HG03520 (cell line): ENCODE measurements at regions not wholly inside any gene's neighbourhood (a gene's known extent, or its start where the extent isn't known, plus 50 kb on each side); places are given as distances from the start of the nearest gene placed in this dataset.
"Not testable (repeated sequence)": the region's sequence is repeated elsewhere in the genome, so short reads cannot be mapped to it uniquely, and the experiment has no call there.

Experiments used
- ATAC-seq: cut with Tn5 transposase; IDR thresholded peaks from one replicate; pipeline ENCODE4 v1.9.1; 2021; ENCODE audit warnings: mild to moderate bottlenecking, moderate library complexity; ENCODE audit not compliant: unreplicated experiment

DNA sequence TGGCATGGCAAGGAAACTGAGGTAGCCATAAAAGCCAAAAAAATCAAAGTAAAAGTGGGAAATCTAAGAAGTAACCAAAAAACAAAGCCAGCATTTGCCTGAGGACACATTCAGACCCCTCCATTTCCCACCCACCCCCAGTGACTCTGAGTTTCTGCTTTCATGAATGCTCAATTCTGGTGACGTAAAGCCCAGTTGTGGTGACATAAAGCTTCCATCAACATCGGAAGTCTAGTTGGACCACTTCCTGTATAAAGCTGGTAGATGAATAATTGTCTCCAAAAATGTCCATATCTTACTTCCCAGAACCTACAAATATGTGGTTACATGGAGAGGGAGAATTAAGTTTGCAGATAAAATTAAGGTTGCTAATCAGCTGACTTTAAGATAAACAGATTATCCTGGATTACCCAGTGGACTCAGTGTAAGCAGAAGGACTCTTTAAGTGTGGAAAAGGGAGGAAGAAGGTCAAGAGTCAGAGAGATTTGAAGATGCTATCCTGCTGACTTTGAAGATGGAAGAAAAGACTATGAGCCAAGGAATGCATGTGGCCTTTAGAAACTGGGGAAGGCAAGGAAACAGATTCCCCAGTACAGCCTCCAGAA, 62.0 kb upstream of the ST3GAL6 start:
- ATAC-seq, result no peak

DNA sequence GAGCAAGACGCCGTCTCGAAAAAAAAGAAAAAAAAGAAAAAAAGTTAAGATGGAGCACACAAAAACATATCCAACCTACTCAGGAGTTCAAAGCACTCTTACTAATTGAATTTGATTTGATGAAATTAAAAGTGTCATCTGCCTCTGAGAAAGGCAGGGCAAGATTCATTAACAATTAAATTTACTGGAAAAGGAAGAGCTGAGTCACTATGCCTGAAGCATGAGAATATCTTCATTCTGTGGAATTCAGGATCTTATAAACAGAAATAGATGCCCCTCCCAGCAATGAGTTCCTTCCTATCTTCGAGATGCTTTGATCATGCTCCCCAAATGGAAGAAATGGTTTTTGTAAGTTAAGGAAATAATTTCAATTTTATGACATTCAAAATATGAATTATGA, 61.0 kb upstream of the ST3GAL6 start:
- no peak for ATAC-seq

DNA sequence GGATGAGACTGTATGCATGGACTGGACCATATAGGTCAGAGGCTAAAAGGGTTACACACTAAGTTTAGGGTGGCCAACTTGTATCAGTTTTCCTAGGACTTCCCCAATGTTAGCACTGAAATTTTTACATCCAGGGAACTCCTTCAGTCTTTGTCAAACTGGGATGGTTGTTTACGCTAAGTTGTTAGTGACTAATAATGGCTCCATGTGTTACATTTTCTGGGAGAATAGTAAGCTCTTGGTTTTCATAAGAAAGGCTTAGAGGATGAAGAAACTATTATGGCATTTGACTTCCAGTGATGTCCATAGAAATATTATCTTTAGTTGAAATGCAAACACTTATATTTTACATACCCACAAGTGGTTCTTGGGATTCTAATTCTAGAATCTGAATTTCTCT, 57.9 kb upstream of the ST3GAL6 start:
- no peak for ATAC-seq

DNA sequence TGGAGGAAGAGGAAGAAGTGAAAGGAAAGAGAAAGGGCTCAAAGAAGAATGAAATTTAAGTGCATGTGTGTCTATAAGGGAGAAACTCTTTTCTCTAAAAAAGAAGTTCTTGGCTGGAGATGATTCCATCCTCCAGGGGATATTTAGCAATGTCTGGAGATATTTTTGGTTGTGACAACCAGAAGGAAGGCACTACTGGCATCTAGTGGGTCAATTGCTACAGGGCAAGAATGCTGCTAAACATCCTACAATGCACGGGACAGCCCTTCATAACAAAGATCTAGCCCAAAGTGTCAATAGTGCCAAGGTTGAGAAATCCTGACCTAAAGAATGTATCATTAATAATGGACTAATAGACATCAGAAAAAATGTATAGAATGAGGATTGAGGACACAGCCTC, 57.4 kb upstream of the ST3GAL6 start:
- no peak for ATAC-seq

DNA sequence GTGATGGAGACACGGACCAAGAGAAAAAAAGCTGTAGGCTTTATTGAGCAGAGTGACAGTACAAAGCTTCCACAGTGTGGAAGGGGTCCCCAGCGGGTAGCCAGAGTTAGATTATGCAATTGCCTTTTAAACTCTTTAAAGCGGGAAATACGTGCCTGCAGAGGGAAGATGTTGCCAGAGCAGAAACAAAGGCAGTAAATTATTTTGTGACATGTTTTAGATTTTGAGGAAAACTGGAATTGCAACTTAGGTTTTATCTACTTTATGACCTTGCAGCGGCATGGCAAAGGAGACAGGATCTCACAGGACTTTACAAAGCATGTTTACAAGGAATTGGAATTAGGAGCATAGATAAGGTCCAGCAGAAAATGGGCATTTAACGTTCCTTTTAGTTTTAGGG, 54.5 kb upstream of the ST3GAL6 start:
- ATAC-seq, result not testable (repeated sequence)

DNA sequence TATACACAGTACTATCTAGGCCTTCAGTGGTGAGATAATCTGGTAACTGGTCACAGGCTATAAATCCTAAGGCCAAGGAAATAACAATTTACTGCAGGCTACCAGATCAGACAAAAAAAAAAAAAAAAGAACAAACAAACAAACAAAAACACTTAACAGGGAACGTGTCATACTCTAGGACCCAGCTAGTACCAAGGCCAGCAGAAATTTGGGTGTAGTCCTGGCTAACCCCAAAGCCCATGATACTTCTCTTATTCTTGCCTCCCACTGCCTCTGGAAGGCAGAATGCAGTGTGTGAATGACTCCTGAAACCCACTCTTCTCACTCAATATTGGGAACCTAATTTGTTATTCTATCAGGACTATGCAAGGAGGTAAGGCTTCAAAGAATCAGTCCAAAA, 53.7 kb upstream of the ST3GAL6 start:
- no peak for ATAC-seq

DNA sequence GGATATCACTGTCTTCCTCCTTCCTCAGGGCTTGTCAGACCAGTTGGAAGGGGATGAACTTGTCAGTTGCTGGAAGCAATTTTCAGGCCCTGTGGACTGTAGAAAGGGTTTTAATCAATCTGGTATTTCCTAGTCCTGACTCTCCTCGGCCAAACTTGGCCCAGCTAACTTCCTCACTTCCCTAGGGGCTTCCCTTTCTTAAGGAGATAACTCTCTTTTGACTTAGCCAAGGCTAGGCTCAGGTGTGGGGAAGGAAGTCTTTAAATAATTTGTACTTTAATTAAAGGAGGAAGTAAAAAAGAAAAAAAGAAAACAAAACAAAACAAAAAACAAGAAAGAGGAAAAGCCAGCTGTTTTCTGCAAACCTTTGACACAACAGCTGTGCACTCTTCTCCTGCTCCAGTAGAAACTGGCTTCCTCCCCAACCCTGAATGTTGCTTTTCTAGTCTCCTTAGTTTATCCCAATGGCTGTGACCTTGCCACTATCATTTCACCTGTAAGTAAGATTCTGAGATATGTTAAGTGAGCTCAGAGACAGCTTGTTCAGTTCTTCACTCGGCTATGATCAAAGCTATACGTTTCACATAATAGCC, 53.0 kb upstream of the ST3GAL6 start:
- ATAC-seq, result no peak

DNA sequence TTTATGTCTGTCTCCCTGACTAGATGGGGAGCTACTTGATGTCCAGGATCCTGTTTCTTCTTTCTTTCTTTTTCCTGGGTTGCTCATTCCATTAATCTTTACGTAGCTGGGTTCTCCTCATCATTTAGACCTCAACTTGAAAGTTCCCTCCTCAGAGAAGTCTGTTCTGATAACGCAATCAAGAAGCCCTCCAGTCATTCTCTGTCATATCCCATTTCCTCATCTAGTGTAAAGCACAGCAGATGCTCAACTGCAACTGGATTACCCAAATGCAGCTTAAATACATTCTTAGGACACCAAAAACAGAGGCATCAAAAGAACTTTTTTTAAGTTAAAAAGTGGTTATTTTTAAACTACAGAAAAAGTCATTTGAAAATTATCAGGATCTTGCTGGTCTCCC, 51.7 kb upstream of the ST3GAL6 start:
- ATAC-seq, result no peak

DNA sequence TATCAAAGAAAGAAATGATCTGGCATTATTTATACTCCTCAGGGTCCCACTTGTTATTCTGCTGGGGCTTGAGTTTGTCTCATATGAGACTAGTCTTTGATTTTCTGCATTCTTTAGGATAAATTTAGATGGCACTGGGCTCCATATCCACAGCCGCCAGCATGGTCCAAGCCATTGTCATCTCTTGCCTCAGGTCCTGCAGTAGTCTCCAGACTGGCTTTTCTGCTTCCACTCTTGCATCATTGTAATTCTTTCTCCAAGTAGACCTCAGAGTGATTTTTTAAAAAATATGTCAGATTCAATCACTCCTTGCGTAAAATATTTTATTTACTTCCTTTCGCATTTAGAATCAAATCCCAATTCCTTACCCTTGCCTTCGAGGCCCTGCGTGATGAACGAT, 50.4 kb upstream of the ST3GAL6 start:
- ATAC-seq, result no peak

DNA sequence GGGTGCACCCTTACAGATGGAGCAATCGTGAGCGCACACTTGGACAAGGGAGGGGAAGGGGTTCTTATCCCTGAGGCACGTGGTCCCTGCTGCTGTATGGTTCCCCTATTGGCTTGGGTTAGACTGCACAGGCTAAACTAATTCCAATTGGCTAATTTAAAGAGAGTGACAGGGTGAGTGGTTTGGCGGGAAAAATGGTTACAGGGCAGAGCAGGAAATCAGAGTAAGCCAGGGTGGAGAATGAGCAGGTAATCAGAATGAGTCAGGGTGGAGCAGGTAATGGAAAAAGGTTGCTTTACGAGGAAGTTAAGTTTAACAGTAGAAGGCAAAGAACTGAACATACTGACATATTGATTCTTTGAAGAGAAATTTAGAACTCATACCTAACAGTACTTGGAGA, 49.8 kb upstream of the ST3GAL6 start:
- ATAC-seq, result not testable (repeated sequence)
